ENCODE measurements at regions not wholly inside any gene's neighbourhood (a gene's known extent, or its start where the extent isn't known, plus 50 kb on each side); places are given as distances from the start of the nearest gene placed in this dataset.

DNA sequence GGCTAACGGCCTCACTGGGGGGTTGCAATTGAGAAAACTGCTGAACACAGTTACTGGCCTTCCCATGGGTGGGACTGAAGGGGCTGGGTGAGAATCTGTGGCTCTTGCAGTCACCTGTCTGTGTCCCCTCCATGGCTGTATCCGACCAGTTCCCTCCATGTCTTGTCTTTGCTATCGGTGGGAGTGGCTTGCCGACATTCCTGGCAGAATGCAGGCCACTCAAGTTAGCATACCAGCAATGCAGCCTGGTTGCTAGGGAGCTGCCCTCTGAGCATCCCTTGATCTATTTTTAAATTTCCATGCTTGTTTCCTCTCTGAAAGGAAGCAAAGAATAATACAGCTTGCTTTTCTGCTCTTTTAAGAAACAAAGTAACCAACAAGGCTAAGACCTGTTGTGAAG lies 1509.7 kb upstream of the WWC1 start:
- TF ChIP-seq, protein P1, sequence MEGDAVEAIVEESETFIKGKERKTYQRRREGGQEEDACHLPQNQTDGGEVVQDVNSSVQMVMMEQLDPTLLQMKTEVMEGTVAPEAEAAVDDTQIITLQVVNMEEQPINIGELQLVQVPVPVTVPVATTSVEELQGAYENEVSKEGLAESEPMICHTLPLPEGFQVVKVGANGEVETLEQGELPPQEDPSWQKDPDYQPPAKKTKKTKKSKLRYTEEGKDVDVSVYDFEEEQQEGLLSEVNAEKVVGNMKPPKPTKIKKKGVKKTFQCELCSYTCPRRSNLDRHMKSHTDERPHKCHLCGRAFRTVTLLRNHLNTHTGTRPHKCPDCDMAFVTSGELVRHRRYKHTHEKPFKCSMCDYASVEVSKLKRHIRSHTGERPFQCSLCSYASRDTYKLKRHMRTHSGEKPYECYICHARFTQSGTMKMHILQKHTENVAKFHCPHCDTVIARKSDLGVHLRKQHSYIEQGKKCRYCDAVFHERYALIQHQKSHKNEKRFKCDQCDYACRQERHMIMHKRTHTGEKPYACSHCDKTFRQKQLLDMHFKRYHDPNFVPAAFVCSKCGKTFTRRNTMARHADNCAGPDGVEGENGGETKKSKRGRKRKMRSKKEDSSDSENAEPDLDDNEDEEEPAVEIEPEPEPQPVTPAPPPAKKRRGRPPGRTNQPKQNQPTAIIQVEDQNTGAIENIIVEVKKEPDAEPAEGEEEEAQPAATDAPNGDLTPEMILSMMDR (IDR thresholded peaks at IDR 0.05; ENCODE audit: insufficient read depth, low read length, severe bottlenecking) = no peak
- no peaks in the 10 kb centered on the region for H3K36me3 ChIP-seq (ENCODE audit: control insufficient read depth, insufficient read depth, low read length)
- FAIRE-seq (no peak), DNase-seq (ENCODE audit: low read depth) (no peak)
- no peak overlapping the region for H3K4me3 ChIP-seq (ENCODE audit: low read depth, low read length)
- no peaks in the 10 kb centered on the region for H3K27me3 ChIP-seq (ENCODE audit: control insufficient read depth, insufficient read depth, low read length)

DNA sequence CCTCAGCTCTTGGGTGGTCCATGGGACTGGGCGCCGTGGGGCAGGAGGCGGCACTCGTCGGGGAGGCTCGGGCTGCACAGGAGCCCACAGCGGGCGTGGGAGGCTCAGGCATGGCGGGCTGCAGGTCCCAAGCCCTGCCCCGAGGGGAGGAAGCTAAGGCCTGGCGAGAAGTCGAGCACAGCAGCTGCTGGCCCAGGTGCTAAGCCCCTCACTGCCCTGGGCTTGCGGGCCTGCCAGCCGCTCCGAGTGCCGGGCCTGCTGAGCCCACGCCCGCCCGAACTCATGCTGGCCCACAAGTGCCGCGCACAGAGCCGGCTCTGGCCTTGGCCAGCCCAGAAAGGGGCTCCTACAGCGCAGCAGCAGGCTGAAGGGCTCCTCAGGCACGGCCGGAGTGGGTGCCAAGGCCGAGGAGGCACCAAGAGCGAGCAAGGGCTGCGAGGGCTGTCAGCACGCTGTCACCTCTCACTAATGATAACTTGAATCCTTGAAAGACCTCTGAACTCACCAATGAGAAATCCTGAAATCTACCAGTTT lies 1506.8 kb upstream of the WWC1 start:
- TF ChIP-seq, protein P1 (IDR thresholded peaks at IDR 0.05; ENCODE audit: insufficient read depth, low read length, severe bottlenecking) = no peak
- FAIRE-seq = no peak
- no peaks in the 10 kb centered on the region for H3K27me3 ChIP-seq (ENCODE audit: control insufficient read depth, insufficient read depth, low read length)
- no peak for DNase-seq (ENCODE audit: low read depth)
- no peaks in the 10 kb centered on the region for H3K36me3 ChIP-seq (ENCODE audit: control insufficient read depth, insufficient read depth, low read length)
- no peak overlapping the region for H3K4me3 ChIP-seq (ENCODE audit: low read depth, low read length)

DNA sequence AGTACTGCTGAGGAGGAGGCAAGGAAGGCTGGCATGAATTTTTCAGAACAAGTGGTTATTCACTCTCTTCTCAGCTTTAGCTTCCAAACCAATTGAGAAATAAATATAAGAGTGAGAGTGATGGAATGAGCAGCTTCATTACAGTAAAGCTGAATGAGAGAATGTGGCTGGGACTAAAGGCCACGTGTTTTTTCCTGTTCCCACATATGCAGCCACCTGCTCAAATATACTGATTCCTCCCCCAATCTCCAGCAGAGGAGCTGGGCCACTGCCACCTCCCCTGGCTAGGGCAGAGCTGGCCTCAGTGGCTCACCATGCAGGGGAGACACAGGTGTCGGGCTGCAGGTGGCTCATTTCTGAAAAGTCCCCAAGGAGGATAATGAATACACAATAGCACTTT lies 1505.3 kb upstream of the WWC1 start:
- FAIRE-seq = no peak
- TF ChIP-seq, protein P1 (IDR thresholded peaks at IDR 0.05; ENCODE audit: insufficient read depth, low read length, severe bottlenecking) = no peak
- H3K36me3 ChIP-seq (ENCODE audit: control insufficient read depth, insufficient read depth, low read length) = no peaks in the 10 kb centered on the region
- no peaks in the 10 kb centered on the region for H3K27me3 ChIP-seq (ENCODE audit: control insufficient read depth, insufficient read depth, low read length)
- DNase-seq (ENCODE audit: low read depth) = no peak
- no peak overlapping the region for H3K4me3 ChIP-seq (ENCODE audit: low read depth, low read length)

DNA sequence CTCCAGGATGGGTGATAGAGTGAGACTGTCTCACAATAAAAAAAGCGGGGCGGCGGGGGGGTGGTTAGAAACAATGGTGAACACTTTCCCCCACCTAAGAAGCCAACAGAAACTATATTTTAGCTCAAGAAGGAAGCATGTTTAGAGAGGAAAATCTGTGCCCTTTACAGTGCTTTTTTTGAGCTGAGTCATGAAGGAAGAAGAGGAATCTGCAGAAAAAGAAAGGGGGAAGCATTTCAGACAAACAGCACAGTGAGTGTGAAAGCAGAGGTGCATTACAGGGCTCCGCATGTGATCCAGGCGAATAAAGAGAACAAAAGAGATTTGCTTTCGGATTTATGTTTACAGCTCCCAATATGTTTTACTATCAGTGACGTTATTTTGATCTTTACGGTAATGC lies 1504.6 kb upstream of the WWC1 start:
- no peaks in the 10 kb centered on the region for H3K36me3 ChIP-seq (ENCODE audit: control insufficient read depth, insufficient read depth, low read length)
- DNase-seq (ENCODE audit: low read depth) = no peak
- no peaks in the 10 kb centered on the region for H3K27me3 ChIP-seq (ENCODE audit: control insufficient read depth, insufficient read depth, low read length)
- TF ChIP-seq, protein P1 (IDR thresholded peaks at IDR 0.05; ENCODE audit: insufficient read depth, low read length, severe bottlenecking) = no peak
- no peak overlapping the region for H3K4me3 ChIP-seq (ENCODE audit: low read depth, low read length)
- FAIRE-seq = no peak

DNA sequence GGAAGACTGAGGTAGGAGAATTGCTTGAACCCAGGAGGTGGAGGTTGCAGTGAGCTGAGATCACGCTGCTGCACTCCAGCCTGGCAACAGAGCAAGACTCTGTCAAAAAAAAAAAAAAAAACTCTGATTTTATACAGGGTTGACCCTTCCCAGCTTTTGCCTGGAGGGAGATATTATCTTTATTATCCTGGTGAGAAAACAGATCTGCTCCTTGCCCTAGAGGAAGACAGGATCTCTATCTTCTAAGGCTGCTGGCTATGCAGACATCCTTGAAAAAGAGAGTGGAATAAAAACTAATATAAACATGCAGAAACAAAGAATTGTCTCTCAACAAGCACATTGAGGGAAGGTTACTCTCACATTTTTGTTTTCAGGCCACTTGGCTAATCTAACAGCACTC lies 1503.4 kb upstream of the WWC1 start:
- DNase-seq (ENCODE audit: low read depth) (no peak), FAIRE-seq (no peak)
- Histone ChIP-seq H3K36me3 (ENCODE audit: control insufficient read depth, insufficient read depth, low read length) (no peaks in the 10 kb centered on the region), H3K4me3 (ENCODE audit: low read depth, low read length) (no peak overlapping the region), H3K27me3 (ENCODE audit: control insufficient read depth, insufficient read depth, low read length) (no peaks in the 10 kb centered on the region)
- TF ChIP-seq, protein P1 (IDR thresholded peaks at IDR 0.05; ENCODE audit: insufficient read depth, low read length, severe bottlenecking) = no peak

DNA sequence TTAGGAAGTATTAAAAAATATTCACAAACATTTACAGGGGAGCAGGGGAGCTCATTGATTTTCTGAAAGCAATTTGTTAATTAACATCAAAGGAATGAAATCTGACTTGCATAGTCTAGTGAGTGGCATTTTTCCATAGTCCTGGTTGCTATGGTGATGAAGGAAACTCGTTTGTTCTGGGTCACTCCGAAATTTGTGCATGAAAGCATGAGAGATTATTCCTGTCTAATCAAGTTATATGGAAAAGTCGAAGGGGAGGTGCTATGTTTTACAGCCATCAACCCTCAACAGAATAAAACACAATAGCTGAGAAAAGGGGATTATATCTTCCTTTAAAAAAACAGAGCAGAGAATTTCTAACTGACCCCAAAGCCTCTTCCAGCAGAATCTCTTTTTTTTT lies 1495.7 kb upstream of the WWC1 start:
- DNase-seq (ENCODE audit: low read depth) = no peak
- no peak for FAIRE-seq
- H3K27me3 ChIP-seq (ENCODE audit: control insufficient read depth, insufficient read depth, low read length) = no peaks in the 10 kb centered on the region
- TF ChIP-seq, protein P1 (IDR thresholded peaks at IDR 0.05; ENCODE audit: insufficient read depth, low read length, severe bottlenecking) = no peak
- H3K4me3 ChIP-seq (ENCODE audit: low read depth, low read length) = no peak overlapping the region
- H3K36me3 ChIP-seq (ENCODE audit: control insufficient read depth, insufficient read depth, low read length) = no peaks in the 10 kb centered on the region

Data from bronchial epithelial cell (primary cell).